HFFc6 (cell line): ENCODE measurements at regions not wholly inside any gene's neighbourhood (a gene's known extent, or its start where the extent isn't known, plus 50 kb on each side); places are given as distances from the start of the nearest gene placed in this dataset.
A peak's percentile ranks its signal among the peaks of the same experiment; 100 is the strongest.

ENCODE experiments used
- DNase-seq: peaks from one replicate; pipeline ENCODE4 v3.0.0-alpha.2; 2018
- H3K27ac Mint-ChIP-seq: 2 replicates; pipeline ENCODE4 v1.8.0; 2020; ENCODE audit warnings: mild to moderate bottlenecking, mixed read lengths
- H3K27me3 Mint-ChIP-seq: 2 replicates; pipeline ENCODE4 v1.8.0; 2021; ENCODE audit warnings: mild to moderate bottlenecking, moderate library complexity, mixed read lengths; ENCODE audit not compliant: insufficient read depth
- H3K36me3 Mint-ChIP-seq: 2 replicates; pipeline ENCODE4 v1.8.0; 2021; ENCODE audit warnings: low read depth, mixed read lengths
- H3K4me1 Mint-ChIP-seq: 2 replicates; pipeline ENCODE4 v1.8.0; 2020; ENCODE audit warnings: low read depth, mixed read lengths
- H3K4me3 Mint-ChIP-seq: 2 replicates; pipeline ENCODE4 v1.8.0; 2020; ENCODE audit warnings: mild to moderate bottlenecking, moderate library complexity, mixed read lengths
- H3K9me3 Mint-ChIP-seq: 2 replicates; pipeline ENCODE4 v1.8.0; 2020; ENCODE audit warnings: mild to moderate bottlenecking, mixed read lengths
- CTCF ChIP-seq: fragments of 200-600 bp; sonication (generic); IDR thresholded peaks from 2 replicates; pipeline ENCODE4 v1.5.0; 2021; ENCODE audit warnings: antibody characterized with exemption, mild to moderate bottlenecking

GRCh38 chr14:22433069-22433468, 156.0 kb downstream of the DAD1 start:
- H3K4me1 Mint-ChIP-seq = peaks cover 15% of the 10 kb centered on the region
- DNase-seq = no peak
- no peaks in the 10 kb centered on the region for H3K36me3 Mint-ChIP-seq
- no peaks in the 10 kb centered on the region for H3K9me3 Mint-ChIP-seq
- no peak for TF ChIP-seq CTCF
- H3K27me3 Mint-ChIP-seq = peaks cover 39% of the 10 kb centered on the region
- H3K4me3 Mint-ChIP-seq = no peak overlapping the region
- no peak overlapping the region for H3K27ac Mint-ChIP-seq

GRCh38 chr14:22432348-22432976, 156.6 kb downstream of the DAD1 start:
- DNase-seq = peak; percentile 76
- Mint-ChIP-seq H3K4me3 (no peak overlapping the region), H3K36me3 (no peaks in the 10 kb centered on the region), H3K9me3 (no peaks in the 10 kb centered on the region), H3K27ac (no peak overlapping the region), H3K4me1 (peaks cover 21% of the 10 kb centered on the region), H3K27me3 (peaks cover 45% of the 10 kb centered on the region)
- TF ChIP-seq CTCF = no peak

- no peak overlapping the region for H3K4me3 Mint-ChIP-seq
- peaks cover 41% of the 10 kb centered on the region for H3K27me3 Mint-ChIP-seq
- TF ChIP-seq CTCF = no peak
- no peak overlapping the region for H3K27ac Mint-ChIP-seq
- peaks cover 23% of the 10 kb centered on the region for H3K4me1 Mint-ChIP-seq
- no peaks in the 10 kb centered on the region for H3K9me3 Mint-ChIP-seq
- no peaks in the 10 kb centered on the region for H3K36me3 Mint-ChIP-seq
- no peak for DNase-seq
These were observed 159.3 kb downstream of the DAD1 start for GRCh38 chr14:22429546-22430294.

GRCh38 chr14:22428700-22429291, 160.2 kb downstream of the DAD1 start:
- peaks cover 23% of the 10 kb centered on the region for H3K4me1 Mint-ChIP-seq
- no peak overlapping the region for H3K27ac Mint-ChIP-seq

GRCh38 chr14:22427771-22428231, 161.2 kb downstream of the DAD1 start:
- Mint-ChIP-seq H3K36me3 (no peaks in the 10 kb centered on the region), H3K27ac (no peak overlapping the region), H3K4me3 (peak overlapping the region; percentile 70), H3K9me3 (no peaks in the 10 kb centered on the region), H3K27me3 (peaks cover 33% of the 10 kb centered on the region), H3K4me1 (peaks cover 20% of the 10 kb centered on the region)
- DNase-seq = no peak
- no peak for TF ChIP-seq CTCF

More at GRCh38 chr14:22428700-22429291, 160.2 kb downstream of the DAD1 start:
- no peaks in the 10 kb centered on the region for H3K9me3 Mint-ChIP-seq
- DNase-seq = no peak
- H3K4me3 Mint-ChIP-seq = no peak overlapping the region
- no peak for TF ChIP-seq CTCF
- peaks cover 35% of the 10 kb centered on the region for H3K27me3 Mint-ChIP-seq
- H3K36me3 Mint-ChIP-seq = no peaks in the 10 kb centered on the region
